Breast epithelium (tissue), 4 donors: ENCODE measurements at regions not wholly inside any gene's neighbourhood (a gene's known extent, or its start where the extent isn't known, plus 50 kb on each side); places are given as distances from the start of the nearest gene placed in this dataset.

Source experiments
- DNase-seq, 2 donors: peaks; one replicate each; pipeline ENCODE4 v3.0.0-alpha.2; 2019; ENCODE audit warnings: low spot score in 2 of 2
- H3K27ac ChIP-seq, 2 donors: fragments of 200-600 bp; sonication (generic) in 1 of 2; one replicate each; pipeline ENCODE4 v1.5.1; 2016 to 2019; ENCODE audit warnings: mild to moderate bottlenecking in 1 of 2
- H3K27me3 ChIP-seq, 2 donors: fragments of 200-600 bp; sonication (generic) in 1 of 2; one replicate each; pipeline versions ENCODE4 v1.5.1 to v1.6.0; 2017 to 2019; ENCODE audit warnings: control low read depth in 1 of 2, mild to moderate bottlenecking in 1 of 2
- H3K36me3 ChIP-seq: fragments of 200-600 bp; one replicate; pipeline ENCODE4 v1.5.1; 2019
- H3K4me1 ChIP-seq, 2 donors: fragments of 200-600 bp; sonication (generic); one replicate each; pipeline ENCODE4 v1.5.1; 2016 to 2019; ENCODE audit warnings: control low read depth in 1 of 2
- H3K4me3 ChIP-seq, 3 donors: fragments of 200-600 bp; sonication (generic); 1 replicate in 2 of 3; 2 replicates in 1 of 3; pipeline ENCODE4 v1.5.1; 2016 to 2019; ENCODE audit warnings: mild to moderate bottlenecking in 3 of 3, moderate library complexity in 2 of 3
- H3K9me3 ChIP-seq, 2 donors: fragments of 200-600 bp; sonication (generic) in 1 of 2; one replicate each; pipeline ENCODE4 v1.5.1; 2016 to 2019; ENCODE audit warnings: control low read depth in 1 of 2
- POLR2A ChIP-seq: fragments of 450-650 bp; IDR thresholded peaks from one replicate; pipeline ENCODE4 v1.6.1; 2016; ENCODE audit warnings: antibody characterized with exemption, mild to moderate bottlenecking, moderate library complexity
- POLR2AphosphoS5 ChIP-seq, 3 donors: sonication (generic); formaldehyde crosslinking; IDR thresholded peaks; one replicate each; pipeline ENCODE4 v1.6.1; 2017; ENCODE audit warnings: antibody characterized with exemption in 3 of 3
- intact Hi-C: fragments of 100-400 bp; cut with DNase I; formaldehyde crosslinking; loops from one replicate; pipeline ENCODE4 v1.15.1; 2023; ENCODE audit warnings: low total_unique reads
- TF ChIP-seq, protein P1 (sequence below), 3 donors: fragments of 450-650 bp; IDR thresholded peaks; one replicate each; pipeline ENCODE4 v1.5.1; 2016 to 2017; ENCODE audit warnings: antibody characterized with exemption in 3 of 3, mild to moderate bottlenecking in 3 of 3, moderate library complexity in 3 of 3

GRCh38 chr2:16398486-16399043 is 267.1 kb downstream of the CYRIA start:
- H3K9me3 ChIP-seq = no peaks in the 10 kb centered on the region
- H3K36me3 ChIP-seq = no peaks in the 10 kb centered on the region
- H3K27me3 ChIP-seq = no peaks in the 10 kb centered on the region
- DNase-seq = no peak
- intact Hi-C loops = loop anchor here (1.0 kb wide), 1 partner anchor 10 kb away; no protein-coding TSS in a partner anchor
- H3K27ac ChIP-seq = no peak overlapping the region
- no peak overlapping the region for H3K4me3 ChIP-seq
- TF ChIP-seq, protein P1, sequence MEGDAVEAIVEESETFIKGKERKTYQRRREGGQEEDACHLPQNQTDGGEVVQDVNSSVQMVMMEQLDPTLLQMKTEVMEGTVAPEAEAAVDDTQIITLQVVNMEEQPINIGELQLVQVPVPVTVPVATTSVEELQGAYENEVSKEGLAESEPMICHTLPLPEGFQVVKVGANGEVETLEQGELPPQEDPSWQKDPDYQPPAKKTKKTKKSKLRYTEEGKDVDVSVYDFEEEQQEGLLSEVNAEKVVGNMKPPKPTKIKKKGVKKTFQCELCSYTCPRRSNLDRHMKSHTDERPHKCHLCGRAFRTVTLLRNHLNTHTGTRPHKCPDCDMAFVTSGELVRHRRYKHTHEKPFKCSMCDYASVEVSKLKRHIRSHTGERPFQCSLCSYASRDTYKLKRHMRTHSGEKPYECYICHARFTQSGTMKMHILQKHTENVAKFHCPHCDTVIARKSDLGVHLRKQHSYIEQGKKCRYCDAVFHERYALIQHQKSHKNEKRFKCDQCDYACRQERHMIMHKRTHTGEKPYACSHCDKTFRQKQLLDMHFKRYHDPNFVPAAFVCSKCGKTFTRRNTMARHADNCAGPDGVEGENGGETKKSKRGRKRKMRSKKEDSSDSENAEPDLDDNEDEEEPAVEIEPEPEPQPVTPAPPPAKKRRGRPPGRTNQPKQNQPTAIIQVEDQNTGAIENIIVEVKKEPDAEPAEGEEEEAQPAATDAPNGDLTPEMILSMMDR (IDR thresholded peaks at IDR 0.05) = no peak
- TF ChIP-seq POLR2A (no peak), POLR2AphosphoS5 (IDR thresholded peaks at IDR 0.05) (no peak)
- no peaks in the 10 kb centered on the region for H3K4me1 ChIP-seq

DNA sequence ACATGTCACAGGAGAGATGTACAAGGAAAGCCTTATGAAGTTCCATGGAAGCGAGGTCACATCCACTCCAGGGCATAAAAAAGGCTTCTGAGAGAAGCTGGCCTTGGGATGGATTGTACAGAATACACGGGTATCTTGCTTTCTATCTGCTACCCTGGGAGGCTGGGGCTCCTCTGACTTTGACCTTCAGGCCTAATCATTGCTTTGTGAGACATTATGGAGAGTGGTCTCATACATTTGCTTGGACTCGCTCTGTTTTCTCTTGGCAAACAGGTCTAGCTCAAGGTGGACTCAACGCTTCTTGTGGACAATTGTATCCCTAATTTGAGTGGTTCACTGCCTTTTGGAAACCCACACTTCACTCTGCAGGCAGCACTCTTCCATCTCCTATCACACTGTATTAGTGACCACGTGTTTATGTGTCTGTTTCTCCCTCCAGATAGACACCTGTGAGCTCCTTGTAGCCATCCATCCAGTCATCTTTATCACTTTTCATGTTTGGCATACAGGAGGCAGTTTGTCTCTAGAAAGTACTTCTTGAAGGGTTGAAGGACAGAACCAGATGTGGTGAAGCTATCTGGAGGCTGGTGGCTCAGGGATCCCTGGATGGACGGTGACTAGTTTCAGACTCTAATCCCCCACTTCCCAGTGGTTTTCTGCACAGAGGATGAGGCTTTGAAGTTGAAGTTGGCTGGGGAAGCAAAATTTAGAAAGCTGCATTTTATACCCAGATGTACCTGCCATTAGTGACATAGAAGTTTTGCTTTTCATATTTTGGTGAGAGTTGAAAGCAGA is 267.8 kb downstream of the CYRIA start:
- Histone ChIP-seq H3K4me1 (no peaks in the 10 kb centered on the region), H3K4me3 (no peak overlapping the region), H3K9me3 (no peaks in the 10 kb centered on the region), H3K36me3 (no peaks in the 10 kb centered on the region), H3K27me3 (no peaks in the 10 kb centered on the region), H3K27ac (no peak overlapping the region)
- no peak for DNase-seq
- TF ChIP-seq POLR2AphosphoS5 (IDR thresholded peaks at IDR 0.05) (no peak), POLR2A (no peak)
- TF ChIP-seq, protein P1 (IDR thresholded peaks at IDR 0.05) = no peak
- intact Hi-C loops = no loop called here

DNA sequence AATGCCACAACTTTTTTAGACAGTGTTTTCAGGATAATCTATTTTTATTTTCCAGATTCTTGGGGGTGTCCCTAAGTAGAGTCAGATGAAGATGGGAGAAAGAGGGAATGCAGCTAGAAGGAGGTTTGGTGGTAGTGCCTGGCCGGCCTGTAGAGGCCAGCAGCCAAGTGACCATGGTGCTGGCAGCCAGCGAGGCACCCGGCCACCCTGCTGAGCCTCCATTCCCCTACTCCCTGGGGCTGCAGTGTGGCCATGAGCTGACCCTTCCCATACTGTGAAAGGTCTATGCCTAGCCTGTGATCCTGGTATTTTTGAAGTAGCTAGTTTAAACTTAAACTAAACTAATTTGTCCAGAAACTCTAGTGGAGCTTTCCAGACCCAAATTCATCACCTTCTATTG is 268.6 kb downstream of the CYRIA start:
- no peaks in the 10 kb centered on the region for H3K36me3 ChIP-seq
- no peaks in the 10 kb centered on the region for H3K4me1 ChIP-seq
- H3K9me3 ChIP-seq = no peaks in the 10 kb centered on the region
- no peak for DNase-seq
- no peak overlapping the region for H3K27ac ChIP-seq
- no peaks in the 10 kb centered on the region for H3K27me3 ChIP-seq
- no peak overlapping the region for H3K4me3 ChIP-seq
- TF ChIP-seq, protein P1 (IDR thresholded peaks at IDR 0.05) = no peak
- intact Hi-C loops = no loop called here

- TF ChIP-seq, protein P1 (IDR thresholded peaks at IDR 0.05) = no peak
- no peak for TF ChIP-seq POLR2A
- no peaks in the 10 kb centered on the region for H3K4me1 ChIP-seq
- no peaks in the 10 kb centered on the region for H3K27me3 ChIP-seq
- no peak for DNase-seq
- no peak overlapping the region for H3K27ac ChIP-seq
- H3K9me3 ChIP-seq = no peaks in the 10 kb centered on the region
- H3K36me3 ChIP-seq = no peaks in the 10 kb centered on the region
- H3K4me3 ChIP-seq = no peak overlapping the region
- intact Hi-C loops = no loop called here
These were observed 269.5 kb downstream of the CYRIA start for GRCh38 chr2:16396171-16396570.

GRCh38 chr2:16395601-16396000 is 270.0 kb downstream of the CYRIA start:
- Histone ChIP-seq H3K9me3 (no peaks in the 10 kb centered on the region), H3K27ac (no peak overlapping the region), H3K4me1 (no peaks in the 10 kb centered on the region), H3K36me3 (no peaks in the 10 kb centered on the region), H3K27me3 (no peaks in the 10 kb centered on the region), H3K4me3 (no peak overlapping the region)
- intact Hi-C loops = no loop called here
- no peak for TF ChIP-seq POLR2A
- TF ChIP-seq, protein P1 (IDR thresholded peaks at IDR 0.05) = no peak
- TF ChIP-seq POLR2AphosphoS5 (IDR thresholded peaks at IDR 0.05) = no peak
- no peak for DNase-seq
